ENCODE measurements at regions not wholly inside any gene's neighbourhood (a gene's known extent, or its start where the extent isn't known, plus 50 kb on each side); places are given as distances from the start of the nearest gene placed in this dataset.

GRCh38 chrX:138858951-138859350 is 147.4 kb upstream of the FGF13 start:
- H3K27ac ChIP-seq (ENCODE audit: low read depth in 1 of 2, low read length in 2 of 2): no peak overlapping the region
- DNase-seq (ENCODE audit: low spot score): no peak
- no peak overlapping the region for H3K9ac ChIP-seq (ENCODE audit: low read depth in 1 of 2, low read length in 2 of 2)
- WGBS: 74% methylated on average over 4 of the region's 4 CpGs
- H3K36me3 ChIP-seq (ENCODE audit: control insufficient read depth in 4 of 4, insufficient read depth in 3 of 4, low read depth in 1 of 4, low read length in 3 of 4): no peaks in the 10 kb centered on the region
- H3K27me3 ChIP-seq (ENCODE audit: control insufficient read depth in 4 of 4, insufficient read depth in 4 of 4, low read length in 3 of 4): peaks cover 0 to 3% (median 0%) of the 10 kb centered on the region in 4 donors
- H3K9me3 ChIP-seq (ENCODE audit: control insufficient read depth in 4 of 4, low read length in 3 of 4): no peaks in the 10 kb centered on the region
- H3K4me1 ChIP-seq (ENCODE audit: control insufficient read depth in 4 of 4, insufficient read depth in 4 of 4, low read length in 3 of 4): no peaks in the 10 kb centered on the region
- TF ChIP-seq HNF4G (IDR thresholded peaks at IDR 0.05): no peak
- TF ChIP-seq YY1 (IDR thresholded peaks at IDR 0.05): no peak
- no peak for TF ChIP-seq RXRA (IDR thresholded peaks at IDR 0.05)
- H3K4me3 ChIP-seq (ENCODE audit: low read depth in 1 of 3, low read length in 3 of 3): no peak overlapping the region

- Histone ChIP-seq H3K4me3 (ENCODE audit: low read depth in 1 of 3, low read length in 3 of 3) (no peak overlapping the region), H3K36me3 (ENCODE audit: control insufficient read depth in 4 of 4, insufficient read depth in 3 of 4, low read depth in 1 of 4, low read length in 3 of 4) (no peaks in the 10 kb centered on the region), H3K9ac (ENCODE audit: low read depth in 1 of 2, low read length in 2 of 2) (no peak overlapping the region), H3K9me3 (ENCODE audit: control insufficient read depth in 4 of 4, low read length in 3 of 4) (no peaks in the 10 kb centered on the region), H3K4me1 (ENCODE audit: control insufficient read depth in 4 of 4, insufficient read depth in 4 of 4, low read length in 3 of 4) (no peaks in the 10 kb centered on the region), H3K27ac (ENCODE audit: low read depth in 1 of 2, low read length in 2 of 2) (no peak overlapping the region), H3K27me3 (ENCODE audit: control insufficient read depth in 4 of 4, insufficient read depth in 4 of 4, low read length in 3 of 4) (peaks cover 0 to 3% (median 0%) of the 10 kb centered on the region in 4 donors)
- WGBS: 67% methylated on average over 4 of the region's 4 CpGs
- no peak for TF ChIP-seq HNF4G (IDR thresholded peaks at IDR 0.05)
- TF ChIP-seq YY1 (IDR thresholded peaks at IDR 0.05): no peak
- no peak for TF ChIP-seq TAF1 (conservative IDR thresholded peaks at IDR 0.05)
- no peak for TF ChIP-seq RXRA (IDR thresholded peaks at IDR 0.05)
- TF ChIP-seq FOXA2 (IDR thresholded peaks at IDR 0.05): no peak
- no peak for TF ChIP-seq SP1 (IDR thresholded peaks at IDR 0.05)
- TF ChIP-seq HNF4A (conservative IDR thresholded peaks at IDR 0.05): no peak
- TF ChIP-seq FOXA1 (IDR thresholded peaks at IDR 0.05): no peak
- TF ChIP-seq NR2F2 (IDR thresholded peaks at IDR 0.05): no peak
- no peak for TF ChIP-seq GABPA (IDR thresholded peaks at IDR 0.05 in 1 of 2, conservative IDR thresholded peaks at IDR 0.05 in 1 of 2)
- no peak for TF ChIP-seq ATF3 (IDR thresholded peaks at IDR 0.05)
- TF ChIP-seq ZBTB33 (IDR thresholded peaks at IDR 0.05): no peak
- no peak for TF ChIP-seq RAD21 (IDR thresholded peaks at IDR 0.05)
- TF ChIP-seq REST (IDR thresholded peaks at IDR 0.05): no peak
- TF ChIP-seq EGR1 (IDR thresholded peaks at IDR 0.05; ENCODE audit: low read depth in 2 of 2): no peak
- no peak for TF ChIP-seq JUND (IDR thresholded peaks at IDR 0.05)
- no peak for TF ChIP-seq CTCF (IDR thresholded peaks at IDR 0.05; ENCODE audit: low read depth, low read length, missing input control)
- no peak for TF ChIP-seq MAX (IDR thresholded peaks at IDR 0.05)
- no peak for DNase-seq (ENCODE audit: low spot score)
Measured at GRCh38 chrX:138858438-138858837, 146.9 kb upstream of the FGF13 start.
